IMR-90 (cell line): ENCODE measurements at regions not wholly inside any gene's neighbourhood (a gene's known extent, or its start where the extent isn't known, plus 50 kb on each side); places are given as distances from the start of the nearest gene placed in this dataset.

Source experiments
- ATAC-seq: fragments of 200-7000 bp; cut with Tn5 transposase; 2 replicates; pipeline ENCODE4 v1.9.1; 2020; ENCODE audit warnings: low read depth, mild to moderate bottlenecking, moderate library complexity
- BruUV-seq: library from RNA; stranded (reverse); fragments of 400-500 nt; replicated peaks from 2 replicates; lab custom pipeline; 2021; lab: Mats Ljungman, UMichigan
- CTCF ChIA-PET: fragments of 300-600 bp; formaldehyde crosslinking; extraction: SDS; loops from one replicate; lab custom pipeline; 2021; ENCODE audit warnings: antibody characterized with exemption; lab: Yijun Ruan, JAX
- POLR2A ChIA-PET: fragments of 300-600 bp; sonication (Branson Sonifier 250); formaldehyde crosslinking; loops from one replicate; lab custom pipeline; 2022; ENCODE audit warnings: antibody characterized with exemption; ENCODE audit not compliant: unreplicated experiment; lab: Charles Lee
- DNase-seq: peaks from one replicate; pipeline ENCODE4 v3.0.0; 2013
- H2AFZ ChIP-seq: replicated peaks from 2 replicates; pipeline ENCODE3; 2013; ENCODE audit warnings: low read length, mild to moderate bottlenecking; ENCODE audit not compliant: poor library complexity
- H2AK5ac ChIP-seq: 2 replicates; pipeline ENCODE4 v1.6.1; 2013; ENCODE audit warnings: low read depth, low read length, inconsistent platforms
- H2AK9ac ChIP-seq: replicated peaks from 2 replicates; pipeline ENCODE3; 2013; ENCODE audit warnings: mild to moderate bottlenecking, low read depth, low read length, moderate library complexity; ENCODE audit not compliant: poor library complexity
- H2BK120ac ChIP-seq: 2 replicates; pipeline ENCODE4 v1.6.1; 2013; ENCODE audit warnings: low read depth, low read length, inconsistent platforms
- H2BK15ac ChIP-seq: 3 replicates; pipeline ENCODE4 v1.6.1; 2013; ENCODE audit warnings: low read depth, low read length, inconsistent platforms
- H2BK20ac ChIP-seq: 2 replicates; pipeline ENCODE4 v1.6.1; 2013; ENCODE audit warnings: low read depth, mild to moderate bottlenecking, inconsistent platforms, low read length, moderate library complexity
- H2BK5ac ChIP-seq: 2 replicates; pipeline ENCODE4 v1.6.1; 2013; ENCODE audit warnings: mild to moderate bottlenecking, low read depth, low read length, inconsistent platforms; ENCODE audit not compliant: poor library complexity, severe bottlenecking
- H3K14ac ChIP-seq: replicated peaks from 2 replicates; pipeline ENCODE4 v1.6.1; 2013; ENCODE audit warnings: low read depth, low read length, inconsistent platforms
- H3K18ac ChIP-seq: 2 replicates; pipeline ENCODE4 v1.6.1; 2013; ENCODE audit warnings: low read depth, low read length, control low read depth
- H3K23ac ChIP-seq: 2 replicates; pipeline ENCODE4 v1.6.1; 2013; ENCODE audit warnings: low read depth, low read length, inconsistent platforms
- H3K27ac ChIP-seq: 2 replicates; pipeline ENCODE4 v1.5.1; 2013; ENCODE audit warnings: mild to moderate bottlenecking, control low read depth, low read length; ENCODE audit not compliant: insufficient read depth
- H3K27me3 ChIP-seq: 2 replicates; pipeline ENCODE4 v1.6.1; 2013; ENCODE audit warnings: low read length; ENCODE audit not compliant: control insufficient read depth, insufficient read depth
- H3K36me3 ChIP-seq: 2 replicates; pipeline ENCODE4 v1.6.1; 2013; ENCODE audit warnings: low read length, mixed read lengths; ENCODE audit not compliant: control insufficient read depth, insufficient read depth
- H3K4ac ChIP-seq: 2 replicates; pipeline ENCODE4 v1.6.1; 2013; ENCODE audit warnings: low read depth, low read length, inconsistent platforms
- H3K4me1 ChIP-seq: 2 replicates; pipeline ENCODE4 v1.6.1; 2013; ENCODE audit warnings: low read length, mixed read lengths; ENCODE audit not compliant: control insufficient read depth, insufficient read depth
- H3K4me2 ChIP-seq: 2 replicates; pipeline ENCODE4 v1.6.1; 2013; ENCODE audit warnings: low read depth, mild to moderate bottlenecking, control low read depth, low read length, moderate library complexity
- H3K4me3 ChIP-seq: 2 replicates; pipeline ENCODE4 v1.5.1; 2013; ENCODE audit warnings: low read depth, mild to moderate bottlenecking, control low read depth, low read length, moderate library complexity; ENCODE audit not compliant: insufficient read depth
- H3K56ac ChIP-seq: 2 replicates; pipeline ENCODE4 v1.6.1; 2013; ENCODE audit warnings: low read length, inconsistent platforms; ENCODE audit not compliant: insufficient read depth; ENCODE audit errors: extremely low read depth
- H3K79me1 ChIP-seq, 2 experiments: 2 replicates each; pipeline ENCODE4 v1.6.1; 2013; ENCODE audit warnings: low read length in 2 of 2, inconsistent platforms in 1 of 2, low read depth in 1 of 2
- H3K9ac ChIP-seq: 2 replicates; pipeline ENCODE4 v1.6.1; 2013; ENCODE audit warnings: low read depth, low read length, control low read depth
- H3K9me1 ChIP-seq: 2 replicates; pipeline ENCODE4 v1.6.1; 2013; ENCODE audit warnings: low read length, inconsistent platforms; ENCODE audit not compliant: insufficient read depth
- H3K9me3 ChIP-seq: 2 replicates; pipeline ENCODE4 v1.6.1; 2013; ENCODE audit warnings: low read length; ENCODE audit not compliant: control insufficient read depth, insufficient read depth
- H4K20me1 ChIP-seq: 2 replicates; pipeline ENCODE4 v1.6.1; 2013; ENCODE audit warnings: low read length, inconsistent platforms; ENCODE audit not compliant: insufficient read depth
- H4K5ac ChIP-seq: 2 replicates; pipeline ENCODE4 v1.6.1; 2013; ENCODE audit warnings: mild to moderate bottlenecking, low read depth, low read length, control low read depth
- H4K8ac ChIP-seq, 2 experiments: 2 replicates each; pipeline ENCODE4 v1.6.1; 2013; ENCODE audit warnings: low read depth in 2 of 2, low read length in 2 of 2, control low read depth in 1 of 2, inconsistent platforms in 1 of 2
- H4K91ac ChIP-seq: 2 replicates; pipeline ENCODE4 v1.6.1; 2013; ENCODE audit warnings: low read depth, low read length, inconsistent platforms; ENCODE audit not compliant: insufficient read depth
- BHLHE40 ChIP-seq: fragments of 150-350 bp; IDR thresholded peaks from 2 replicates; pipeline ENCODE4 v1.6.1; 2016; ENCODE audit warnings: mild to moderate bottlenecking, low read depth, low read length
- CHD1 ChIP-seq: IDR thresholded peaks from 2 replicates; pipeline ENCODE4 v1.6.1; 2012; ENCODE audit warnings: low read depth, low read length, improper control_type of control experiment
- FOS ChIP-seq: fragments of 150-350 bp; IDR thresholded peaks from 2 replicates; pipeline ENCODE4 v1.6.1; 2016; ENCODE audit warnings: low read depth, low read length
- MXI1 ChIP-seq: IDR thresholded peaks from 2 replicates; pipeline ENCODE4 v1.6.1; 2012; ENCODE audit warnings: low read depth, mild to moderate bottlenecking, low read length, moderate library complexity, borderline replicate concordance
- NFE2L2 ChIP-seq: fragments of 150-350 bp; IDR thresholded peaks from 2 replicates; pipeline ENCODE4 v1.6.1; 2016; ENCODE audit warnings: low read depth, mild to moderate bottlenecking, low read length
- RAD21 ChIP-seq: IDR thresholded peaks from 2 replicates; pipeline ENCODE4 v1.6.1; 2012; ENCODE audit warnings: low read length, improper control_type of control experiment
- RCOR1 ChIP-seq: IDR thresholded peaks from 2 replicates; pipeline ENCODE4 v1.6.1; 2012; ENCODE audit warnings: mild to moderate bottlenecking, low read length, improper control_type of control experiment; ENCODE audit not compliant: insufficient replicate concordance
- RFX5 ChIP-seq: IDR thresholded peaks from 2 replicates; pipeline ENCODE4 v1.8.0; 2012; ENCODE audit warnings: low read depth, mild to moderate bottlenecking, low read length, moderate library complexity
- USF2 ChIP-seq: fragments of 150-350 bp; IDR thresholded peaks from 2 replicates; pipeline ENCODE4 v1.6.1; 2017; ENCODE audit warnings: mild to moderate bottlenecking, antibody characterized with exemption, low read length, low read depth
- WGBS, 2 experiments: methylation state at CpG; one replicate each; pipeline versions ENCODE4 v1.1.5 to v1.1.7; 2013; ENCODE audit warnings: missing lambda C conversion rate in 2 of 2; ENCODE audit not compliant: insufficient read length in 1 of 2; ENCODE audit errors: extremely low coverage in 2 of 2; 5-methylcytosine and 5-hydroxymethylcytosine counted together
- dilution Hi-C: fragments of 300-500 bp; cut with HindIII; formaldehyde crosslinking; loops from one replicate; pipeline ENCODE4 v1.14.3; 2018; ENCODE audit warnings: low sequenced_read_pairs; ENCODE audit not compliant: unreplicated experiment
- in situ Hi-C: fragments of 300-500 bp; cut with MboI; formaldehyde crosslinking; loops from 3 replicates; pipeline ENCODE4 v1.14.3; 2019; ENCODE audit warnings: low sequenced_read_pairs, inconsistent platforms, mixed read lengths
- intact Hi-C: fragments of 100-400 bp; cut with micrococcal nuclease; formaldehyde crosslinking; loops from 2 replicates; pipeline ENCODE4 v1.10.0; 2022

DNA sequence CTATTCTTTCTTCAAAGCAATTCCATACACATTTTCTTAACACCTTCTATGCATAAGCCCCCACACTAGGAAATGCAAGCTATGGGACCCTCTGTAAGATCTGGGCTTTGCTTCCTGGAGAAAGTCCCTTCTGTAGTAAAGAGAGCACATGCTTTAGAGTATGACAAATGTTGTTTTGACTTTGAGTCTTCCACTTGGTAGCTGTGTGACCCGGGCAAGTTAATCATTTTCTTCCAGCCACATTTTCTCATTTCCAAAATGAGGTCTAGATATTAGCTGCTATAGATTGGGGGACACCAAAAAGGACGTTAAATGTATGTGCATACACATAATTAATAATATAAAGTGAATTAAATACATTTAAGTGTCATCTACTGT lies 334.0 kb downstream of the NFIB start:
- Histone ChIP-seq H3K4me1 (no peaks in the 10 kb centered on the region), H2BK15ac (no peak overlapping the region), H2BK20ac (no peak overlapping the region), H3K4me2 (no peak overlapping the region), H3K23ac (no peak overlapping the region), H2AFZ (no peak overlapping the region), H3K9me3 (no peaks in the 10 kb centered on the region), H3K4ac (no peak overlapping the region), H2BK5ac (no peak overlapping the region), H4K20me1 (no peaks in the 10 kb centered on the region), H3K4me3 (no peak overlapping the region), H2AK5ac (no peak overlapping the region), H3K27ac (no peak overlapping the region), H3K18ac (no peak overlapping the region), H3K9me1 (no peaks in the 10 kb centered on the region), H3K56ac (no peak overlapping the region), H3K36me3 (no peaks in the 10 kb centered on the region), H4K91ac (no peak overlapping the region), H3K27me3 (no peaks in the 10 kb centered on the region), H2AK9ac (no peak overlapping the region), H4K5ac (no peak overlapping the region), H4K8ac (no peak overlapping the region), H2BK120ac (no peak overlapping the region), H3K79me1 (no peaks in the 10 kb centered on the region), H3K9ac (no peak overlapping the region), H3K14ac (no peak overlapping the region)
- intact Hi-C loops: no loop called here
- BruUV-seq: no TSS peak
- no CpG with 5 or more reads among the region's 2 CpGs for WGBS, 2 experiments
- DNase-seq (no peak), ATAC-seq (no peak)
- ChIA-PET POLR2A (no interaction called here), CTCF (no interaction called here)
- dilution Hi-C loops: no loop called here
- TF ChIP-seq BHLHE40 (no peak), NFE2L2 (no peak), RAD21 (no peak), RCOR1 (no peak), USF2 (no peak), RFX5 (no peak), FOS (no peak), MXI1 (no peak), CHD1 (no peak)
- in situ Hi-C loops: no loop called here
